IMR-90 (cell line): ENCODE measurements at regions not wholly inside any gene's neighbourhood (a gene's known extent, or its start where the extent isn't known, plus 50 kb on each side); places are given as distances from the start of the nearest gene placed in this dataset.
"Not testable (repeated sequence)": the region's sequence is repeated elsewhere in the genome, so short reads cannot be mapped to it uniquely, and the experiment has no call there.

ENCODE experiments used
- ATAC-seq: fragments of 200-7000 bp; cut with Tn5 transposase; 2 replicates; pipeline ENCODE4 v1.9.1; 2020; ENCODE audit warnings: low read depth, mild to moderate bottlenecking, moderate library complexity
- BruUV-seq: library from RNA; stranded (reverse); fragments of 400-500 nt; replicated peaks from 2 replicates; lab custom pipeline; 2021; lab: Mats Ljungman, UMichigan
- CTCF ChIA-PET: fragments of 300-600 bp; formaldehyde crosslinking; extraction: SDS; loops from one replicate; lab custom pipeline; 2021; ENCODE audit warnings: antibody characterized with exemption; lab: Yijun Ruan, JAX
- POLR2A ChIA-PET: fragments of 300-600 bp; sonication (Branson Sonifier 250); formaldehyde crosslinking; loops from one replicate; lab custom pipeline; 2022; ENCODE audit warnings: antibody characterized with exemption; ENCODE audit not compliant: unreplicated experiment; lab: Charles Lee
- DNase-seq: peaks from one replicate; pipeline ENCODE4 v3.0.0; 2013
- H2AFZ ChIP-seq: replicated peaks from 2 replicates; pipeline ENCODE3; 2013; ENCODE audit warnings: low read length, mild to moderate bottlenecking; ENCODE audit not compliant: poor library complexity
- H2AK5ac ChIP-seq: 2 replicates; pipeline ENCODE4 v1.6.1; 2013; ENCODE audit warnings: low read depth, low read length, inconsistent platforms
- H2AK9ac ChIP-seq: replicated peaks from 2 replicates; pipeline ENCODE3; 2013; ENCODE audit warnings: mild to moderate bottlenecking, low read depth, low read length, moderate library complexity; ENCODE audit not compliant: poor library complexity
- H2BK120ac ChIP-seq: 2 replicates; pipeline ENCODE4 v1.6.1; 2013; ENCODE audit warnings: low read depth, low read length, inconsistent platforms
- H2BK15ac ChIP-seq: 3 replicates; pipeline ENCODE4 v1.6.1; 2013; ENCODE audit warnings: low read depth, low read length, inconsistent platforms
- H2BK20ac ChIP-seq: 2 replicates; pipeline ENCODE4 v1.6.1; 2013; ENCODE audit warnings: low read depth, mild to moderate bottlenecking, inconsistent platforms, low read length, moderate library complexity
- H2BK5ac ChIP-seq: 2 replicates; pipeline ENCODE4 v1.6.1; 2013; ENCODE audit warnings: mild to moderate bottlenecking, low read depth, low read length, inconsistent platforms; ENCODE audit not compliant: poor library complexity, severe bottlenecking
- H3K14ac ChIP-seq: replicated peaks from 2 replicates; pipeline ENCODE4 v1.6.1; 2013; ENCODE audit warnings: low read depth, low read length, inconsistent platforms
- H3K18ac ChIP-seq: 2 replicates; pipeline ENCODE4 v1.6.1; 2013; ENCODE audit warnings: low read depth, low read length, control low read depth
- H3K23ac ChIP-seq: 2 replicates; pipeline ENCODE4 v1.6.1; 2013; ENCODE audit warnings: low read depth, low read length, inconsistent platforms
- H3K27ac ChIP-seq: 2 replicates; pipeline ENCODE4 v1.5.1; 2013; ENCODE audit warnings: mild to moderate bottlenecking, control low read depth, low read length; ENCODE audit not compliant: insufficient read depth
- H3K27me3 ChIP-seq: 2 replicates; pipeline ENCODE4 v1.6.1; 2013; ENCODE audit warnings: low read length; ENCODE audit not compliant: control insufficient read depth, insufficient read depth
- H3K36me3 ChIP-seq: 2 replicates; pipeline ENCODE4 v1.6.1; 2013; ENCODE audit warnings: low read length, mixed read lengths; ENCODE audit not compliant: control insufficient read depth, insufficient read depth
- H3K4ac ChIP-seq: 2 replicates; pipeline ENCODE4 v1.6.1; 2013; ENCODE audit warnings: low read depth, low read length, inconsistent platforms
- H3K4me1 ChIP-seq: 2 replicates; pipeline ENCODE4 v1.6.1; 2013; ENCODE audit warnings: low read length, mixed read lengths; ENCODE audit not compliant: control insufficient read depth, insufficient read depth
- H3K4me2 ChIP-seq: 2 replicates; pipeline ENCODE4 v1.6.1; 2013; ENCODE audit warnings: low read depth, mild to moderate bottlenecking, control low read depth, low read length, moderate library complexity
- H3K4me3 ChIP-seq: 2 replicates; pipeline ENCODE4 v1.5.1; 2013; ENCODE audit warnings: low read depth, mild to moderate bottlenecking, control low read depth, low read length, moderate library complexity; ENCODE audit not compliant: insufficient read depth
- H3K56ac ChIP-seq: 2 replicates; pipeline ENCODE4 v1.6.1; 2013; ENCODE audit warnings: low read length, inconsistent platforms; ENCODE audit not compliant: insufficient read depth; ENCODE audit errors: extremely low read depth
- H3K79me1 ChIP-seq, 2 experiments: 2 replicates each; pipeline ENCODE4 v1.6.1; 2013; ENCODE audit warnings: low read length in 2 of 2, inconsistent platforms in 1 of 2, low read depth in 1 of 2
- H3K9ac ChIP-seq: 2 replicates; pipeline ENCODE4 v1.6.1; 2013; ENCODE audit warnings: low read depth, low read length, control low read depth
- H3K9me1 ChIP-seq: 2 replicates; pipeline ENCODE4 v1.6.1; 2013; ENCODE audit warnings: low read length, inconsistent platforms; ENCODE audit not compliant: insufficient read depth
- H3K9me3 ChIP-seq: 2 replicates; pipeline ENCODE4 v1.6.1; 2013; ENCODE audit warnings: low read length; ENCODE audit not compliant: control insufficient read depth, insufficient read depth
- H4K20me1 ChIP-seq: 2 replicates; pipeline ENCODE4 v1.6.1; 2013; ENCODE audit warnings: low read length, inconsistent platforms; ENCODE audit not compliant: insufficient read depth
- H4K5ac ChIP-seq: 2 replicates; pipeline ENCODE4 v1.6.1; 2013; ENCODE audit warnings: mild to moderate bottlenecking, low read depth, low read length, control low read depth
- H4K8ac ChIP-seq, 2 experiments: 2 replicates each; pipeline ENCODE4 v1.6.1; 2013; ENCODE audit warnings: low read depth in 2 of 2, low read length in 2 of 2, control low read depth in 1 of 2, inconsistent platforms in 1 of 2
- H4K91ac ChIP-seq: 2 replicates; pipeline ENCODE4 v1.6.1; 2013; ENCODE audit warnings: low read depth, low read length, inconsistent platforms; ENCODE audit not compliant: insufficient read depth
- WGBS, 2 experiments: methylation state at CpG; one replicate each; pipeline versions ENCODE4 v1.1.5 to v1.1.7; 2013; ENCODE audit warnings: missing lambda C conversion rate in 2 of 2; ENCODE audit not compliant: insufficient read length in 1 of 2; ENCODE audit errors: extremely low coverage in 2 of 2; 5-methylcytosine and 5-hydroxymethylcytosine counted together
- dilution Hi-C: fragments of 300-500 bp; cut with HindIII; formaldehyde crosslinking; loops from one replicate; pipeline ENCODE4 v1.14.3; 2018; ENCODE audit warnings: low sequenced_read_pairs; ENCODE audit not compliant: unreplicated experiment
- in situ Hi-C: fragments of 300-500 bp; cut with MboI; formaldehyde crosslinking; loops from 3 replicates; pipeline ENCODE4 v1.14.3; 2019; ENCODE audit warnings: low sequenced_read_pairs, inconsistent platforms, mixed read lengths
- intact Hi-C: fragments of 100-400 bp; cut with micrococcal nuclease; formaldehyde crosslinking; loops from 2 replicates; pipeline ENCODE4 v1.10.0; 2022

DNA sequence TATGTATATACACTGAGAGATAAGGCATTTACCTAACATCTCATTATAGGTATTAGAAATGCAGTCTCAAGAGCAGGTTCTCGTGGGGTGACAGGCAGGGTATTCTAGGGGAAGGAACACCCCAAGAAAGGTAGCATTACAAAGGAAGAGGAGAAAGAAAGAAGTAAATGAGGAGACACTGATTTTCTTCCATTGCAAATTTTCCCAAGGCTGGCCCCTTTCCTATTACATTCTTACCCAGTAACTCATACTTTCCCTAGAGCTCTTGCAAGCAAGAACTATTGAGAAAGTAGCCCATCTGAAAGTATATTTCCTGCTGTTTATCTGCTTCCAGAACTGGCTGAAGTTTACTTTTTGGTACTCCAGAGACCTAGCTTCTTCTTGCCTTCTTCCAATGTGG lies 287.0 kb downstream of the ZNF326 start:
- ATAC-seq, H4K20me1 ChIP-seq, H2AK5ac ChIP-seq, intact Hi-C loops, H2BK120ac ChIP-seq, H3K9me3 ChIP-seq, H4K8ac ChIP-seq, H2BK20ac ChIP-seq, CTCF ChIA-PET, H4K5ac ChIP-seq, H3K4me2 ChIP-seq, H3K18ac ChIP-seq, H2BK5ac ChIP-seq, H3K27ac ChIP-seq, H3K9me1 ChIP-seq, H3K56ac ChIP-seq, H3K23ac ChIP-seq, H3K79me1 ChIP-seq, H3K4ac ChIP-seq, H3K14ac ChIP-seq, H2BK15ac ChIP-seq, dilution Hi-C loops, H3K9ac ChIP-seq, H3K4me3 ChIP-seq, H3K4me1 ChIP-seq, H3K27me3 ChIP-seq, H4K91ac ChIP-seq, H3K36me3 ChIP-seq, H2AFZ ChIP-seq, DNase-seq, BruUV-seq, in situ Hi-C loops, POLR2A ChIA-PET, H2AK9ac ChIP-seq: not testable (repeated sequence)
- WGBS, 2 experiments, result no CpG with 5 or more reads among the region's 1 CpG
